GM18519 (cell line): ENCODE measurements at regions not wholly inside any gene's neighbourhood (a gene's known extent, or its start where the extent isn't known, plus 50 kb on each side); places are given as distances from the start of the nearest gene placed in this dataset.
"Not testable (repeated sequence)": the region's sequence is repeated elsewhere in the genome, so short reads cannot be mapped to it uniquely, and the experiment has no call there.

Source experiments
- ATAC-seq: cut with Tn5 transposase; IDR thresholded peaks from one replicate; pipeline ENCODE4 v1.9.1; 2021; ENCODE audit warnings: mild to moderate bottlenecking, moderate library complexity; ENCODE audit not compliant: unreplicated experiment, low FRiP score

GRCh38 chr6:130699742-130700141 lies 127.5 kb upstream of the SMLR1 start:
- no peak for ATAC-seq

GRCh38 chr6:130700397-130700796 lies 126.8 kb upstream of the SMLR1 start:
- no peak for ATAC-seq

- no peak for ATAC-seq
These were observed 118.9 kb upstream of the SMLR1 start for GRCh38 chr6:130708338-130708737.

- not testable (repeated sequence) for ATAC-seq
These were observed 115.6 kb upstream of the SMLR1 start for GRCh38 chr6:130711641-130712040.

- no peak for ATAC-seq
These were observed 114.1 kb upstream of the SMLR1 start for GRCh38 chr6:130713144-130713543.

- ATAC-seq: no peak
These were observed 112.1 kb upstream of the SMLR1 start for GRCh38 chr6:130715058-130715457.

- ATAC-seq: no peak
These were observed 110.7 kb upstream of the SMLR1 start for GRCh38 chr6:130716466-130716865.

- no peak for ATAC-seq
These were observed 109.5 kb upstream of the SMLR1 start for GRCh38 chr6:130717657-130718056.

- ATAC-seq: no peak
These were observed 107.0 kb upstream of the SMLR1 start for GRCh38 chr6:130720076-130720715.

GRCh38 chr6:130724089-130724488 lies 103.1 kb upstream of the SMLR1 start:
- ATAC-seq: no peak

- ATAC-seq: no peak
These were observed 101.7 kb upstream of the SMLR1 start for GRCh38 chr6:130725551-130725950.

- ATAC-seq: not testable (repeated sequence)
These were observed 99.1 kb upstream of the SMLR1 start for GRCh38 chr6:130728064-130728463.

GRCh38 chr6:130730600-130730999 lies 96.6 kb upstream of the SMLR1 start:
- no peak for ATAC-seq

GRCh38 chr6:130734161-130734560 lies 93.0 kb upstream of the SMLR1 start:
- no peak for ATAC-seq

GRCh38 chr6:130740308-130740707 lies 86.9 kb upstream of the SMLR1 start:
- ATAC-seq: no peak

GRCh38 chr6:130742131-130742681 lies 85.0 kb upstream of the SMLR1 start:
- ATAC-seq: no peak

- ATAC-seq: no peak
These were observed 84.0 kb upstream of the SMLR1 start for GRCh38 chr6:130743175-130743574.

- ATAC-seq: no peak
These were observed 82.4 kb upstream of the SMLR1 start for GRCh38 chr6:130744576-130745366.

GRCh38 chr6:130748041-130748440 lies 79.2 kb upstream of the SMLR1 start:
- ATAC-seq: no peak

GRCh38 chr6:130749402-130749801 lies 77.8 kb upstream of the SMLR1 start:
- no peak for ATAC-seq

GRCh38 chr6:130752267-130752666 lies 74.9 kb upstream of the SMLR1 start:
- ATAC-seq: no peak
